Prostate gland (tissue), 2 donors: ENCODE measurements at regions not wholly inside any gene's neighbourhood (a gene's known extent, or its start where the extent isn't known, plus 50 kb on each side); places are given as distances from the start of the nearest gene placed in this dataset.
"Not testable (repeated sequence)": the region's sequence is repeated elsewhere in the genome, so short reads cannot be mapped to it uniquely, and the experiment has no call there.

Experiments used
- DNase-seq: peaks from one replicate; pipeline ENCODE4 v3.0.0-alpha.2; 2019; ENCODE audit warnings: low spot score
- H3K27ac ChIP-seq, 2 donors: fragments of 200-600 bp; sonication (generic); 2 replicates each; pipeline ENCODE4 v1.5.1; 2017 to 2019
- H3K27me3 ChIP-seq: fragments of 200-600 bp; sonication (generic); replicated peaks from 2 replicates; pipeline ENCODE4 v1.5.1; 2019; ENCODE audit not compliant: insufficient read depth
- H3K36me3 ChIP-seq, 2 donors: fragments of 200-600 bp; sonication (generic); 1 replicate in 1 of 2; 2 replicates in 1 of 2; pipeline versions ENCODE4 v1.5.1 to v1.8.1; 2017 to 2019
- H3K4me1 ChIP-seq: fragments of 200-600 bp; sonication (generic); replicated peaks from 2 replicates; pipeline ENCODE4 v1.5.1; 2019
- H3K4me3 ChIP-seq, 2 donors: fragments of 200-600 bp; sonication (generic); 2 replicates each; pipeline ENCODE4 v1.5.1; 2017 to 2019
- H3K9me3 ChIP-seq: fragments of 200-600 bp; sonication (generic); 2 replicates; pipeline ENCODE4 v1.5.1; 2017
- POLR2A ChIP-seq: fragments of 450-650 bp; IDR thresholded peaks from one replicate; pipeline ENCODE4 v1.6.1; 2016; ENCODE audit warnings: antibody characterized with exemption, mild to moderate bottlenecking
- POLR2AphosphoS5 ChIP-seq: sonication (generic); formaldehyde crosslinking; IDR thresholded peaks from one replicate; pipeline ENCODE4 v1.6.1; 2017; ENCODE audit warnings: antibody characterized with exemption
- WGBS: methylation state at CpG from one replicate; pipeline ENCODE4 v1.1.5; 2018; 5-methylcytosine and 5-hydroxymethylcytosine counted together
- intact Hi-C: fragments of 100-400 bp; cut with DNase I; formaldehyde crosslinking; loops from one replicate; pipeline ENCODE4 v1.14.2; 2022
- TF ChIP-seq, protein P1 (sequence below), 4 experiments: fragments of 200-600 bp in 2 of 4; fragments of 450-650 bp in 2 of 4; sonication (generic) in 2 of 4; IDR thresholded peaks; 1 replicate in 3 of 4; 2 replicates in 1 of 4; pipeline ENCODE4 v1.5.1; 2016 to 2019; ENCODE audit warnings: antibody characterized with exemption in 4 of 4, mild to moderate bottlenecking in 2 of 4, moderate library complexity in 2 of 4

DNA sequence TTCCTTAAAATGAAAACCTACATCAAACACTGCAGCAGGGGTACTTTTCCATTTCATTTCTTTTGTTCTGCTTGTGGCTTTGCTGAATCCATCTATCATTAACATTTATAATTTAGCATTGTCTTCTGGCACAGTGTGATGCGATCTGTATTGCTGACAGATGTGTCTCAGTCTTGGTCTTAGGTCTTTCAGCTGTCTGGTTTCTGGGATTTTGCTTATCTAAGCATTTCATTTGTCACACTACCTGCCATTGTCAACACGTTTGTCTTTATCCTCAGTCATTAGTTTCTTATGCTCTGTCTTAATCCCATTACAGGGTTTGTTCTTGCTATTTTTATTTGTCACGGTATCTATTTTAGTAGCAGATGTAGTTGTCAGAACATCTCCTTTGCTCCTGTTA, 303.1 kb downstream of the IZUMO3 start:
- H3K36me3 ChIP-seq, result no peaks in the 10 kb centered on the region
- H3K27ac ChIP-seq, result no peak overlapping the region
- no peak for TF ChIP-seq POLR2AphosphoS5
- WGBS, result 81% methylated on average over 3 of the region's 3 CpGs
- H3K9me3 ChIP-seq, result no peaks in the 10 kb centered on the region
- intact Hi-C loops, result no loop called here
- no peak for DNase-seq
- H3K4me3 ChIP-seq, result no peak overlapping the region
- H3K4me1 ChIP-seq, result no peaks in the 10 kb centered on the region
- H3K27me3 ChIP-seq, result no peaks in the 10 kb centered on the region

DNA sequence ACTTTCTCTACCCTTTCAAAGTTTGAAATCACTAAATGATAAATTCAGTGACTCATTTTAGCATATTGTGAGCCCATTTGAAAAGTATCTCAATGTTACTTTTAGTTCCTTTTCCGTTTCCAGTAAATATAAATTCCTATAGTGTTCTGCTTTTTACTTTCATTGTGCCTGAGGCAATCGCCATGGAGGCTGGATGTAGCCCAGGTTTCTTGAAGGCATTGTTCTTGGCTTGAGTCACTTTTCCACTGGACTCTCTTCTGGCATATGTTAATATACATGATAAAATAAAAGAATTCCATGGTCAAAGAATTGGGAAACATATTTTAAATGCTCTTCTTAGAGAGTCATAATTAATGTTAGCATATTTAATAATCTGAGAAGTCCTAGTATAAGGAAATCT, 327.0 kb downstream of the IZUMO3 start:
- TF ChIP-seq POLR2AphosphoS5 (no peak), POLR2A (no peak)
- TF ChIP-seq, protein P1, sequence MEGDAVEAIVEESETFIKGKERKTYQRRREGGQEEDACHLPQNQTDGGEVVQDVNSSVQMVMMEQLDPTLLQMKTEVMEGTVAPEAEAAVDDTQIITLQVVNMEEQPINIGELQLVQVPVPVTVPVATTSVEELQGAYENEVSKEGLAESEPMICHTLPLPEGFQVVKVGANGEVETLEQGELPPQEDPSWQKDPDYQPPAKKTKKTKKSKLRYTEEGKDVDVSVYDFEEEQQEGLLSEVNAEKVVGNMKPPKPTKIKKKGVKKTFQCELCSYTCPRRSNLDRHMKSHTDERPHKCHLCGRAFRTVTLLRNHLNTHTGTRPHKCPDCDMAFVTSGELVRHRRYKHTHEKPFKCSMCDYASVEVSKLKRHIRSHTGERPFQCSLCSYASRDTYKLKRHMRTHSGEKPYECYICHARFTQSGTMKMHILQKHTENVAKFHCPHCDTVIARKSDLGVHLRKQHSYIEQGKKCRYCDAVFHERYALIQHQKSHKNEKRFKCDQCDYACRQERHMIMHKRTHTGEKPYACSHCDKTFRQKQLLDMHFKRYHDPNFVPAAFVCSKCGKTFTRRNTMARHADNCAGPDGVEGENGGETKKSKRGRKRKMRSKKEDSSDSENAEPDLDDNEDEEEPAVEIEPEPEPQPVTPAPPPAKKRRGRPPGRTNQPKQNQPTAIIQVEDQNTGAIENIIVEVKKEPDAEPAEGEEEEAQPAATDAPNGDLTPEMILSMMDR (IDR thresholded peaks at IDR 0.05), result no peak
- Histone ChIP-seq H3K4me3 (no peak overlapping the region), H3K9me3 (no peaks in the 10 kb centered on the region), H3K27ac (no peak overlapping the region), H3K36me3 (no peaks in the 10 kb centered on the region), H3K27me3 (no peaks in the 10 kb centered on the region), H3K4me1 (no peaks in the 10 kb centered on the region)
- intact Hi-C loops, result no loop called here
- WGBS, result 73% methylated on average over 2 of the region's 2 CpGs
- DNase-seq, result no peak

- Histone ChIP-seq H3K4me3 (no peak overlapping the region), H3K4me1 (no peaks in the 10 kb centered on the region), H3K27me3 (no peaks in the 10 kb centered on the region), H3K9me3 (no peaks in the 10 kb centered on the region), H3K27ac (no peak overlapping the region), H3K36me3 (no peaks in the 10 kb centered on the region)
- TF ChIP-seq POLR2AphosphoS5 (peak; percentile 28), POLR2A (no peak)
- DNase-seq, result no peak
- 77% methylated on average over 2 of the region's 2 CpGs for WGBS
- intact Hi-C loops, result no loop called here
Measured at GRCh38 chr9:24210641-24211040, 335.1 kb downstream of the IZUMO3 start.

- Histone ChIP-seq H3K27ac (no peak overlapping the region), H3K4me3 (no peak overlapping the region), H3K36me3 (no peaks in the 10 kb centered on the region), H3K9me3 (no peaks in the 10 kb centered on the region), H3K4me1 (no peaks in the 10 kb centered on the region), H3K27me3 (no peaks in the 10 kb centered on the region)
- 83% methylated on average over 1 of the region's 1 CpG for WGBS
- DNase-seq, result no peak
- TF ChIP-seq, protein P1 (IDR thresholded peaks at IDR 0.05), result no peak
- TF ChIP-seq POLR2AphosphoS5 (no peak), POLR2A (no peak)
- intact Hi-C loops, result no loop called here
Measured at GRCh38 chr9:24189986-24190385, 355.7 kb downstream of the IZUMO3 start.

DNA sequence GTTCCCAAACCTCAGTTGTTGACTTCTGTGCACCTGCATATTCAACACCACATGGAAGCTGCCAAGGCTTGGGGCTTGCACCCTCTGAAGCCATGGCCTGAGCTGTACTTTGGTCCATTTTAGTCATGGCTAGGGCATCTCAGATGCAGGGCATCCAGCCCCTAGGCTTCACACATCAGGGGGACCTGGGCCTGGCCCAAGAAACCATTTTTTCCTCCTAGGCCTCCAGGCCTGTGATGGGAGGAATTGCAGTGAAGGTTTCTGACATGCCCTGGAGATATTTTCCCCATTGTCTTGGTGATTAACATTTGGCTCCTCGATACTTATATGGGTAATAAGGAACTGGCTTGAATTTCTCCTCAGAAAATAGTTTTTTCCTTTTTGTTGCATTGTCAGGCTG, 354.5 kb upstream of the ELAVL2 start:
- H3K4me3 ChIP-seq, H3K27ac ChIP-seq, H3K9me3 ChIP-seq, intact Hi-C loops, H3K27me3 ChIP-seq, DNase-seq, H3K36me3 ChIP-seq, H3K4me1 ChIP-seq: not testable (repeated sequence)
- 83% methylated on average over 1 of the region's 1 CpG for WGBS

DNA sequence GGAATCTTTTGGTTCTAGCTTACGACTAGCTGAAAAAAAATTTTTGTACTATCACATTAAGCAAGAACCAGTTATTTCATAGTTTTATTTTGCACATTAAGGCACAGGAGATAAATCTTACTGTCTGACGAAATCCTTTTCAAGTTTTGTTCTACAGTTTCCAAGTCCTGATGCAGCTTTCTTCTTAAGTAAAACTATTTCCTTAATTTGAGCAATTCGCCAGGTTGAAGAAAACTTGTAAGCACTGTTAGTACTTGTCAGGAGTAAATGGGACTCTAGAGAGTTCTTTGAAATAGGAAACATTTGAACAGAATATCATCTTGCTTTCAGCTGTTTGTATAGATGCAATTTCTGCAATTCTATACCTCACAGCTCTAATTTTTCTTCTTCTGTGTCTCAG, 318.8 kb upstream of the ELAVL2 start:
- intact Hi-C loops, result no loop called here

GRCh38 chr9:24135072-24135471, 309.0 kb upstream of the ELAVL2 start:
- H3K4me3 ChIP-seq, H3K4me1 ChIP-seq, H3K27me3 ChIP-seq, H3K9me3 ChIP-seq, H3K36me3 ChIP-seq, DNase-seq, intact Hi-C loops, H3K27ac ChIP-seq: not testable (repeated sequence)
- WGBS, result 92% methylated on average over 21 of the region's 29 CpGs

More for the DNA sequence above, 318.8 kb upstream of the ELAVL2 start:
- H3K4me1 ChIP-seq, result no peaks in the 10 kb centered on the region
- no peak overlapping the region for H3K4me3 ChIP-seq
- WGBS, result 75% methylated on average over 3 of the region's 3 CpGs
- no peaks in the 10 kb centered on the region for H3K36me3 ChIP-seq
- DNase-seq, result no peak
- H3K27me3 ChIP-seq, result no peaks in the 10 kb centered on the region
- H3K27ac ChIP-seq, result no peak overlapping the region
- no peaks in the 10 kb centered on the region for H3K9me3 ChIP-seq
- TF ChIP-seq, protein P1 (IDR thresholded peaks at IDR 0.05), result no peak
- TF ChIP-seq POLR2AphosphoS5, result no peak
- TF ChIP-seq POLR2A, result no peak
